Prostate gland (tissue), 2 donors: ENCODE measurements at regions not wholly inside any gene's neighbourhood (a gene's known extent, or its start where the extent isn't known, plus 50 kb on each side); places are given as distances from the start of the nearest gene placed in this dataset.
"Not testable (repeated sequence)": the region's sequence is repeated elsewhere in the genome, so short reads cannot be mapped to it uniquely, and the experiment has no call there.

ENCODE experiments used
- DNase-seq: peaks from one replicate; pipeline ENCODE4 v3.0.0-alpha.2; 2019; ENCODE audit warnings: low spot score
- H3K27ac ChIP-seq, 2 donors: fragments of 200-600 bp; sonication (generic); 2 replicates each; pipeline ENCODE4 v1.5.1; 2017 to 2019
- H3K27me3 ChIP-seq: fragments of 200-600 bp; sonication (generic); replicated peaks from 2 replicates; pipeline ENCODE4 v1.5.1; 2019; ENCODE audit not compliant: insufficient read depth
- H3K36me3 ChIP-seq, 2 donors: fragments of 200-600 bp; sonication (generic); 1 replicate in 1 of 2; 2 replicates in 1 of 2; pipeline versions ENCODE4 v1.5.1 to v1.8.1; 2017 to 2019
- H3K4me1 ChIP-seq: fragments of 200-600 bp; sonication (generic); replicated peaks from 2 replicates; pipeline ENCODE4 v1.5.1; 2019
- H3K4me3 ChIP-seq, 2 donors: fragments of 200-600 bp; sonication (generic); 2 replicates each; pipeline ENCODE4 v1.5.1; 2017 to 2019
- H3K9me3 ChIP-seq: fragments of 200-600 bp; sonication (generic); 2 replicates; pipeline ENCODE4 v1.5.1; 2017
- CTCF ChIP-seq, 4 experiments: fragments of 200-600 bp in 2 of 4; fragments of 450-650 bp in 2 of 4; sonication (generic) in 2 of 4; IDR thresholded peaks; 1 replicate in 3 of 4; 2 replicates in 1 of 4; pipeline ENCODE4 v1.5.1; 2016 to 2019; ENCODE audit warnings: antibody characterized with exemption in 4 of 4, mild to moderate bottlenecking in 2 of 4, moderate library complexity in 2 of 4
- POLR2A ChIP-seq: fragments of 450-650 bp; IDR thresholded peaks from one replicate; pipeline ENCODE4 v1.6.1; 2016; ENCODE audit warnings: antibody characterized with exemption, mild to moderate bottlenecking
- POLR2AphosphoS5 ChIP-seq: sonication (generic); formaldehyde crosslinking; IDR thresholded peaks from one replicate; pipeline ENCODE4 v1.6.1; 2017; ENCODE audit warnings: antibody characterized with exemption
- WGBS: methylation state at CpG from one replicate; pipeline ENCODE4 v1.1.5; 2018; 5-methylcytosine and 5-hydroxymethylcytosine counted together
- intact Hi-C: fragments of 100-400 bp; cut with DNase I; formaldehyde crosslinking; loops from one replicate; pipeline ENCODE4 v1.14.2; 2022

DNA sequence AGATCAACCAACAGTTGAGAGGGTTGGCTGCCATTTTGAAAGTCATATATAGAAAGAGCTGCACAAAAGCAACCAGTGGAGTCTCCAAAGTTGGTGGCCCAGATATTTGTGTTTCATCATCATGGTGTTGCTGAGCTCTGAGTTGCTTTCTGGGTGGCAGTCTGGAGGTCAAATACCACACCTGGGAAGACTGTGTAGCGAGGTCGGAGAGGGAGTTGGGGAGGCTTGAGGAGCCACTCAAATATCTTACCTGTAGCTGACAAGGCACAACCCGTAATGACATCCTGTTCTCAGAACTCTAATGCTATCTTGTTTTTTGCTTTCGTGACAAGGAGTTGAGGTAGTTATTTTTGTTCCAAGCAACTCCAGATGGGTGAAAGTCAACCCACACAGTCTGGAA, 100.4 kb downstream of the NPIPB5 start:
- H3K27ac ChIP-seq, H3K27me3 ChIP-seq, H3K36me3 ChIP-seq, H3K4me1 ChIP-seq, intact Hi-C loops, H3K4me3 ChIP-seq, DNase-seq, H3K9me3 ChIP-seq: not testable (repeated sequence)
- 93% methylated on average over 4 of the region's 4 CpGs for WGBS

DNA sequence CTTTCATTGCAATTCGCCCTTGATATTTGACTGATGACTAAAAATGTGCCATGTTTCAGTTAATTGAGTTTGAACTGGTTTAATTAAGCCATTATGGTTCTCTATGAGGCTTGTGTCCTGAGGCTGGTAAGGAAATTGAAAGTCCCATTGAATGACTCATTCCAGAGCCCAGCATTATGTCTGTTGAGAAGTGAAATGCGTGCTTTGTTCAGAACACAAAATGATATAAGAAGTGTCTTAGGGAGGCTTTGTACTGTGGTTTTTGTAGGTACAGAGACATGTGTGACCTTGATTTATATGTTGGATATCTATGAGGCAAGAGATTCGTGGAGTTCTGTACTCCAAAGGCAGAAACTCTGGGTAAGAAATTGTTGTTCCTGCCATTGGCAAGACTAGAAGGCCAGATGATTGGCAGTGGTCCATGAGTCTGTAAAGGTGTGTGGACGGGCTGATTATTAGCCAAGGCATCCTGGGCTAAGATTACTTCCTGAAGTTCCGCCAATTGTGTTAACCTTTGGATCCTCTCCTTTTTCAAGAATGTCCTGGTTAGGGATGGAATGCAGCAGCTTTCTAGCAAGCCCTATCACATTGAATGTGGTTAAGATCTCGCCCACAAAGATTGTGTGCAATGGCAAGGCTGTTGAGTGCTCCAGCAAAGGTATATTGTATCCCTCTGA, 103.7 kb downstream of the NPIPB5 start:
- no peak overlapping the region for H3K27ac ChIP-seq
- TF ChIP-seq POLR2A = no peak
- no peak for TF ChIP-seq CTCF (IDR thresholded peaks at IDR 0.05)
- TF ChIP-seq POLR2AphosphoS5 = no peak
- DNase-seq = no peak
- 72% methylated on average over 6 of the region's 6 CpGs for WGBS
- intact Hi-C loops = no loop called here
- no peaks in the 10 kb centered on the region for H3K9me3 ChIP-seq
- no peak overlapping the region for H3K4me3 ChIP-seq
- H3K36me3 ChIP-seq = no peaks in the 10 kb centered on the region
- no peaks in the 10 kb centered on the region for H3K27me3 ChIP-seq
- H3K4me1 ChIP-seq = no peaks in the 10 kb centered on the region

DNA sequence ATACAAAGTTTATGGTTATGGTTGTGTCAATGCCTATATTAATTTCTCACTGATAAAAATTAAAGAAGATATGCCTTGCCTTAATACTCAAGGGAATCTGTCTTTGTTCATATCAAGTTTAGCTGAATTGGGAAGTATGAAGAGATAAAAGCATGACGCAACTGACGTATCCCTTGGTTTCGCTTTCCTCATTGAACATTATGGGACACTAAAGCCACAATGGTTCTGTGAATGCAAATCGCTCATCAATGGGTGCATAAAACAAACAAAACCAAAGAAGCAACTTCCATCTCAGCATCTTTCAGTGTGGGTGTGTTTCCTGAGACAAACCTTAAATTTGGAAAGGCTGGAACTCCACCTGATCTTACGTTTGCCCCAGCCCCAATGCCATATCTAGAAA, 108.2 kb downstream of the NPIPB5 start:
- TF ChIP-seq POLR2AphosphoS5 = no peak
- no peak for TF ChIP-seq POLR2A
- no peak for TF ChIP-seq CTCF (IDR thresholded peaks at IDR 0.05)
- 87% methylated on average over 5 of the region's 5 CpGs for WGBS
- no peaks in the 10 kb centered on the region for H3K4me1 ChIP-seq
- H3K27me3 ChIP-seq = no peaks in the 10 kb centered on the region
- H3K9me3 ChIP-seq = no peaks in the 10 kb centered on the region
- H3K27ac ChIP-seq = no peak overlapping the region
- H3K4me3 ChIP-seq = no peak overlapping the region
- H3K36me3 ChIP-seq = no peaks in the 10 kb centered on the region
- no peak for DNase-seq
- intact Hi-C loops = no loop called here

DNA sequence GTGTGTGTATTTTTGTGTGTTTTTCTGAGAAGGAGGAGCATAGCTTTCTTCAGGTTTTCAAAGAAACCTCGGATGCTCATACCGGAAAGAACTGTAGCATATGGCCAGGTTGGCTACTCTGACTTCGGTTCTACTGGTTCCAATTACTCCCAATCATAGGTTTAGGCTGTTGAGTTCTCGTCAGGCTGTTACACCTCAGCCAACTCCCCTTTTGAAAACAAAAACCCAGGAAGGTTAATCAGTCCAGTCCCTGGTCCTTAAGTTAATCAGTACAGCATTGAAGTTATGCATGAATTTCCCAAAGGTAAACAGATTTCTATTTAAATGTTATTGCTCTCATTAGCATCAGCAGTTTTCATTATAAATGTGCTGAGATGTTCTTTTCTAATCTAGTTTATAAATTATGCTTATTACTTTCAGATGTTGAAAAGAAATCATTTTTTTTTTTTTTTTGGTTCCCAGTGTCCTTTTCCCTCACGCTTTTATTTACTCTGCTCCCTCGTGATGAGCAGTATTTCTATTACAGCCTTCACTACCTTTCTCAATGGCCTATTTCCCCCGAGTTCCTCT, 111.0 kb downstream of the NPIPB5 start:
- H3K27me3 ChIP-seq = peaks cover 2% of the 10 kb centered on the region
- intact Hi-C loops = no loop called here
- no peaks in the 10 kb centered on the region for H3K36me3 ChIP-seq
- DNase-seq = no peak
- no peaks in the 10 kb centered on the region for H3K4me1 ChIP-seq
- H3K4me3 ChIP-seq = no peak overlapping the region
- 41% methylated on average over 7 of the region's 7 CpGs for WGBS
- no peak overlapping the region for H3K27ac ChIP-seq
- TF ChIP-seq POLR2A = no peak
- no peak for TF ChIP-seq CTCF (IDR thresholded peaks at IDR 0.05)
- TF ChIP-seq POLR2AphosphoS5 = no peak
- no peaks in the 10 kb centered on the region for H3K9me3 ChIP-seq

GRCh38 chr16:22622703-22623102, 112.0 kb downstream of the NPIPB5 start:
- TF ChIP-seq CTCF (IDR thresholded peaks at IDR 0.05) (no peak), POLR2AphosphoS5 (no peak), POLR2A (no peak)
- no peak overlapping the region for H3K27ac ChIP-seq
- intact Hi-C loops = no loop called here
- H3K9me3 ChIP-seq = no peaks in the 10 kb centered on the region
- H3K4me3 ChIP-seq = no peak overlapping the region
- H3K27me3 ChIP-seq = peaks cover 2% of the 10 kb centered on the region
- H3K36me3 ChIP-seq = no peaks in the 10 kb centered on the region
- 90% methylated on average over 5 of the region's 5 CpGs for WGBS
- DNase-seq = no peak
- no peaks in the 10 kb centered on the region for H3K4me1 ChIP-seq
